GM18867 (cell line): ENCODE measurements at regions not wholly inside any gene's neighbourhood (a gene's known extent, or its start where the extent isn't known, plus 50 kb on each side); places are given as distances from the start of the nearest gene placed in this dataset.

ENCODE experiments used
- ATAC-seq: cut with Tn5 transposase; IDR thresholded peaks from one replicate; pipeline ENCODE4 v1.9.1; 2021; ENCODE audit warnings: mild to moderate bottlenecking, moderate library complexity; ENCODE audit not compliant: unreplicated experiment

- ATAC-seq: no peak
These were observed 469.8 kb downstream of the ACTL7B start for GRCh38 chr9:108386032-108386431.

- ATAC-seq: no peak
These were observed 472.0 kb downstream of the ACTL7B start for GRCh38 chr9:108383796-108384195.

GRCh38 chr9:108382310-108382709 is 473.5 kb downstream of the ACTL7B start:
- no peak for ATAC-seq

GRCh38 chr9:108377881-108378280 is 477.9 kb downstream of the ACTL7B start:
- no peak for ATAC-seq

GRCh38 chr9:108377382-108377781 is 478.4 kb downstream of the ACTL7B start:
- ATAC-seq: no peak

- ATAC-seq: no peak
These were observed 479.6 kb downstream of the ACTL7B start for GRCh38 chr9:108376140-108376539.

- ATAC-seq: no peak
These were observed 481.2 kb downstream of the ACTL7B start for GRCh38 chr9:108374626-108375025.

- ATAC-seq: no peak
These were observed 488.6 kb downstream of the ACTL7B start for GRCh38 chr9:108367188-108367587.

GRCh38 chr9:108363311-108363710 is 492.5 kb downstream of the ACTL7B start:
- no peak for ATAC-seq

- ATAC-seq: no peak
These were observed 495.5 kb downstream of the ACTL7B start for GRCh38 chr9:108360304-108360703.

- no peak for ATAC-seq
These were observed 499.0 kb downstream of the ACTL7B start for GRCh38 chr9:108356806-108357205.

- no peak for ATAC-seq
These were observed 504.2 kb downstream of the ACTL7B start for GRCh38 chr9:108351571-108351970.

GRCh38 chr9:108347463-108348188 is 508.2 kb downstream of the ACTL7B start:
- no peak for ATAC-seq

GRCh38 chr9:108345826-108346225 is 510.0 kb downstream of the ACTL7B start:
- ATAC-seq: no peak

GRCh38 chr9:108339251-108339650 is 516.5 kb downstream of the ACTL7B start:
- no peak for ATAC-seq

- no peak for ATAC-seq
These were observed 519.2 kb downstream of the ACTL7B start for GRCh38 chr9:108336575-108336974.

GRCh38 chr9:108333530-108333983 is 522.2 kb downstream of the ACTL7B start:
- ATAC-seq: no peak

- no peak for ATAC-seq
These were observed 524.2 kb downstream of the ACTL7B start for GRCh38 chr9:108331596-108331995.

- no peak for ATAC-seq
These were observed 530.4 kb downstream of the ACTL7B start for GRCh38 chr9:108325406-108325805.

- no peak for ATAC-seq
These were observed 532.2 kb downstream of the ACTL7B start for GRCh38 chr9:108323615-108324014.

- ATAC-seq: no peak
These were observed 533.3 kb downstream of the ACTL7B start for GRCh38 chr9:108322326-108323098.

GRCh38 chr9:108316630-108317029 is 539.2 kb downstream of the ACTL7B start:
- no peak for ATAC-seq
